Ishikawa (cell line): ENCODE measurements at regions not wholly inside any gene's neighbourhood (a gene's known extent, or its start where the extent isn't known, plus 50 kb on each side); places are given as distances from the start of the nearest gene placed in this dataset.

Source experiments
- CEBPB ChIP-seq: IDR thresholded peaks from 2 replicates; pipeline ENCODE4 v1.6.1; 2012
- CREB1 ChIP-seq: IDR thresholded peaks from 2 replicates; pipeline ENCODE4 v1.6.1; 2012; ENCODE audit warnings: low read depth
- EP300 ChIP-seq: IDR thresholded peaks from 2 replicates; pipeline ENCODE4 v1.6.1; 2012; ENCODE audit warnings: borderline replicate concordance
- FOXM1 ChIP-seq: IDR thresholded peaks from 2 replicates; pipeline ENCODE4 v1.6.1; 2012; ENCODE audit warnings: low read depth, borderline replicate concordance
- MAX ChIP-seq: IDR thresholded peaks from 2 replicates; pipeline ENCODE4 v1.6.1; 2012
- NFIC ChIP-seq: IDR thresholded peaks from 2 replicates; pipeline ENCODE4 v1.6.1; 2012
- RAD21 ChIP-seq: IDR thresholded peaks from 2 replicates; pipeline ENCODE4 v1.6.1; 2012; ENCODE audit warnings: low read depth
- REST ChIP-seq: IDR thresholded peaks from 2 replicates; pipeline ENCODE4 v1.6.1; 2012; ENCODE audit warnings: low read depth, mild to moderate bottlenecking
- TAF1 ChIP-seq: IDR thresholded peaks from 2 replicates; pipeline ENCODE4 v1.6.1; 2012; ENCODE audit warnings: low read depth, mild to moderate bottlenecking
- TEAD4 ChIP-seq: IDR thresholded peaks from 2 replicates; pipeline ENCODE4 v1.6.1; 2012
- USF1 ChIP-seq: IDR thresholded peaks from 2 replicates; pipeline ENCODE4 v1.6.1; 2012
- YY1 ChIP-seq: IDR thresholded peaks from 2 replicates; pipeline ENCODE4 v1.6.1; 2012; ENCODE audit warnings: low read depth

- TF ChIP-seq EP300 (no peak), RAD21 (no peak), REST (no peak), CEBPB (no peak), YY1 (no peak), MAX (no peak), CREB1 (no peak), NFIC (no peak), TEAD4 (no peak), USF1 (no peak), TAF1 (no peak), FOXM1 (no peak)
Measured at GRCh38 chr9:78618735-78619134, 321.8 kb downstream of the PSAT1 start.
